Cardiac muscle cell (in vitro differentiated cells and primary cell): ENCODE measurements at regions not wholly inside any gene's neighbourhood (a gene's known extent, or its start where the extent isn't known, plus 50 kb on each side); places are given as distances from the start of the nearest gene placed in this dataset.

Source experiments
- DNase-seq, 2 donors: peaks; one replicate each; pipeline versions ENCODE4 v3.0.0 to v3.0.0-alpha.2; 2010 to 2017; ENCODE audit warnings: low read depth in 1 of 2, low spot score in 1 of 2
- H3K27ac ChIP-seq: fragments of 200-600 bp; sonication (generic); 2 replicates; pipeline ENCODE4 v1.5.1; 2016
- H3K27me3 ChIP-seq: fragments of 200-600 bp; sonication (generic); 2 replicates; pipeline ENCODE4 v1.6.0; 2016; ENCODE audit warnings: control low read depth
- H3K36me3 ChIP-seq: fragments of 200-600 bp; sonication (generic); 2 replicates; pipeline ENCODE4 v1.5.1; 2016; ENCODE audit warnings: control low read depth
- H3K4me1 ChIP-seq: fragments of 200-600 bp; sonication (generic); 2 replicates; pipeline ENCODE4 v1.8.1; 2017; ENCODE audit warnings: low read depth, mild to moderate bottlenecking, mixed run types
- H3K4me3 ChIP-seq: fragments of 200-600 bp; sonication (generic); 2 replicates; pipeline ENCODE4 v1.5.1; 2016; ENCODE audit warnings: mild to moderate bottlenecking
- H3K9me3 ChIP-seq: fragments of 200-600 bp; sonication (generic); 2 replicates; pipeline ENCODE4 v1.5.1; 2017; ENCODE audit warnings: low read depth, mild to moderate bottlenecking, control low read depth
- TF ChIP-seq, protein P1 (sequence below): IDR thresholded peaks from 2 replicates; pipeline ENCODE4 v1.5.1; 2012; ENCODE audit warnings: low read depth, mild to moderate bottlenecking, low read length

DNA sequence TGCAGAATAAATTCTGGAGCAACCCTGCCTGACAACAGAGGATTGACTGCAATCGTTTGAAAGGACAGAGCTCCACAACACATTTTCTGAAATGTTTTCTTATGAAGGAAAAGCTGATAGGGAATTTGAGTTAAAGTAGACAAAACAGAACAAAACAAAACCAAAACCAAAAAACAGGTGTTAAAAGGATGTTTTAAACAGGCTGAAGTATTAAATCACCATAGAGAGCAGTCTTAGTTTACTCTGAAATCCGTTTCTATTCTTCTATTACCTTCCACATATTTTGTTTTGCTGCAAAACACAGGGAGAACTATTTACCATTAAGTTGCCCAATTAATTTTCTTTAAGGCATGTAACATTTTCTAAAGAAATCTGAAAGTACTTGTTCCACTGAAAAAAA lies 93.4 kb upstream of the MLIP start:
- no peak overlapping the region for H3K4me3 ChIP-seq
- TF ChIP-seq, protein P1, sequence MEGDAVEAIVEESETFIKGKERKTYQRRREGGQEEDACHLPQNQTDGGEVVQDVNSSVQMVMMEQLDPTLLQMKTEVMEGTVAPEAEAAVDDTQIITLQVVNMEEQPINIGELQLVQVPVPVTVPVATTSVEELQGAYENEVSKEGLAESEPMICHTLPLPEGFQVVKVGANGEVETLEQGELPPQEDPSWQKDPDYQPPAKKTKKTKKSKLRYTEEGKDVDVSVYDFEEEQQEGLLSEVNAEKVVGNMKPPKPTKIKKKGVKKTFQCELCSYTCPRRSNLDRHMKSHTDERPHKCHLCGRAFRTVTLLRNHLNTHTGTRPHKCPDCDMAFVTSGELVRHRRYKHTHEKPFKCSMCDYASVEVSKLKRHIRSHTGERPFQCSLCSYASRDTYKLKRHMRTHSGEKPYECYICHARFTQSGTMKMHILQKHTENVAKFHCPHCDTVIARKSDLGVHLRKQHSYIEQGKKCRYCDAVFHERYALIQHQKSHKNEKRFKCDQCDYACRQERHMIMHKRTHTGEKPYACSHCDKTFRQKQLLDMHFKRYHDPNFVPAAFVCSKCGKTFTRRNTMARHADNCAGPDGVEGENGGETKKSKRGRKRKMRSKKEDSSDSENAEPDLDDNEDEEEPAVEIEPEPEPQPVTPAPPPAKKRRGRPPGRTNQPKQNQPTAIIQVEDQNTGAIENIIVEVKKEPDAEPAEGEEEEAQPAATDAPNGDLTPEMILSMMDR, result no peak
- H3K36me3 ChIP-seq, result no peaks in the 10 kb centered on the region
- no peak for DNase-seq
- H3K27me3 ChIP-seq, result no peaks in the 10 kb centered on the region
- no peaks in the 10 kb centered on the region for H3K9me3 ChIP-seq
- H3K4me1 ChIP-seq, result peaks cover 43% of the 10 kb centered on the region
- peak overlapping the region; percentile 96 for H3K27ac ChIP-seq

DNA sequence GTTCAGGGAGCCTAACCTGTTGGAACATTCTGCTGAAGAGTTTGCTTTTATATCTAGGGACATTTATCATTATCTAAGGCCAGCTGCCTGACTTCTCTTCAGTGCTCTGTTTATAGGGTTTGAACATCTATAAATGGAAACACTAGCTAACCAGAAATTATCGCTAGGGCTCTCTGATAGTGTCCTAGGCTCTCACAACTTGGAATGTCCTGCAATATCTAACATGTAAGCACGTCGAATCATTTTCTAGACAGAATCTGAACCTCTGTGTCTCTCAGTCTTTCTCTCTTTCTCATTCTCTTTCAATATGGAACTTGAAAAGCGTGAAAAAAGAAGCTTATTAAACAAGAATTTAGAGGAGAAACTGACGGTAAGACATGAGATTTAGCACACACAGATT lies 92.5 kb upstream of the MLIP start:
- Histone ChIP-seq H3K4me3 (peak overlapping the region; percentile 33), H3K27ac (peak overlapping the region; percentile 96)
- TF ChIP-seq, protein P1, result no peak

DNA sequence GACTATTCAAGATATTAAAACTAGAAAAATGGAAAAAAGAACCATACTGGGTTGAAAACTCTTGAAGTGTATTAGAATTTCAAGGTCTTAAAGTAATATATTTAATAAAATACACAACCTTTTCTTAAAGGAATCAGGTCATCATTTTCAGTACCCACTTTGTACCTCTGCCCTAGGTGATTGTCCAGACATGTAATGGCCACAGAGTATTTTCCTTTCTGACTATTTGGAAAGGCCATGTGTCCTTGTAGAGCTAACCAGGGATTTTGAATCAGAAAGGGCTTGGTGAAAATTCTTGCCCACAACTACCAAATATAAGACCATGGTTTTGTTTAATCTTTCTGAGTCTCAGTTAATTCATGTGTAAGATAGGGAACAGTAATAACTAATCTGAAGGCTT lies 91.4 kb upstream of the MLIP start:
- TF ChIP-seq, protein P1, result no peak
- DNase-seq, result no peak
- H3K9me3 ChIP-seq, result no peaks in the 10 kb centered on the region
- H3K27ac ChIP-seq, result peak overlapping the region; percentile 96
- H3K4me1 ChIP-seq, result peaks cover 43% of the 10 kb centered on the region
- no peaks in the 10 kb centered on the region for H3K27me3 ChIP-seq
- H3K36me3 ChIP-seq, result no peaks in the 10 kb centered on the region
- H3K4me3 ChIP-seq, result peak overlapping the region; percentile 33

More for the DNA sequence above, 92.5 kb upstream of the MLIP start:
- Histone ChIP-seq H3K36me3 (no peaks in the 10 kb centered on the region), H3K9me3 (no peaks in the 10 kb centered on the region), H3K27me3 (no peaks in the 10 kb centered on the region), H3K4me1 (peaks cover 43% of the 10 kb centered on the region)
- DNase-seq, result peak in 1 of 2 donors; percentile 67

DNA sequence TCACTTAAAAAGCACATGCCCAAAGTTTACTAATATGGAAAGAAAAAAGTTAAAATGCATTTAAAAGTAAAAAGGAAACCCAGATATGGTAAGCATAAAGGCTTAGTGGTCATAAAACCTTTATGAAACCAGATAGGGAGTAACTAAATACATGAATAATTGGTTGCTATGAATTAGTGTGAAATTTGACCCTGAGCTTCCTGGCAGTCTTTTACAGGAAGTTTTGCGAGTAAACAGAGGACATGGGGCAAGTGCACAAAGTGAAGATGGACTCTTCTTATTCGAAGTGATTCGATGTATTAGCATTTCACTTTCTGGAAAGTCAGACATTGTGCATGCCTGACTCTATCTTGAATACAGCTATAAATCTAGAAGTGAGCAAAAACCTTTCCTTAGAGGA lies 90.9 kb upstream of the MLIP start:
- Histone ChIP-seq H3K9me3 (no peaks in the 10 kb centered on the region), H3K4me3 (peak overlapping the region; percentile 33), H3K27ac (no peak overlapping the region), H3K4me1 (peaks cover 43% of the 10 kb centered on the region), H3K27me3 (no peaks in the 10 kb centered on the region), H3K36me3 (no peaks in the 10 kb centered on the region)
- TF ChIP-seq, protein P1, result no peak
- DNase-seq, result no peak

DNA sequence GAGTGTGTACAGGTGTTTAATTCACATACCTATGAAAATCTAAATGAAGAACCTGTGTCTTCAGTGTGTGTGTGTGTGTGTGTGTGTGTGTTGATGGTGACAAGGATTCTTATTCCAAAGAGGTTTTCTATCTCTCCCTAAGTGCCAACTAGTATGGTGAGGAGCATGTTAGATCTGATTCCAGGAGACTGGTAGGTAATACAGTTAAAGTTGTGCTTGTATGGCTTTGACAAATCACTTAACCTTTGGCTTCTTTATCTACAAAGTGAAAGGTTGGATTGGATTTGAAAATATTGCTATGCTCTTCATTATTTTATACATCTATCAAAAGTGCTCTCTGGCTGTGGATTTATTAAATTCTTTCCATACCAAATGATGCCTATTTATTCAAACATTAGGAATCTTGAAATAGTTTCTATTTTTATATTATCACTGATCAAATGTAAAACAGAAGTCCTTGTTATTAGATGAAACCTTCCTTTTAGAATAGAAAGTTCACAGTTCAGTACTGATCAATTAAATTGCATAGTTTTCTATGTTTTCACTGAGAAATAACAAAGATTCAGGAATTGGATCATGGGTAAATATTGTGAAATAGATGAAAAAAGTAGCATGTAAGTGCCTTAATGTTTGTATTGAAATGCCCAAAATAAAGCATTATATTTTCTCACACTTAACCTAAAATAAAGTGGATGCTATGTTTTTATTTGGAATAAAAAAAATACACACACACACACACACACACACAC lies 84.4 kb upstream of the MLIP start:
- TF ChIP-seq, protein P1, result no peak
- no peak overlapping the region for H3K4me3 ChIP-seq
- H3K27ac ChIP-seq, result peak overlapping the region; percentile 73
- H3K36me3 ChIP-seq, result no peaks in the 10 kb centered on the region
- H3K9me3 ChIP-seq, result no peaks in the 10 kb centered on the region
- peaks cover 40% of the 10 kb centered on the region for H3K4me1 ChIP-seq
- no peaks in the 10 kb centered on the region for H3K27me3 ChIP-seq
- DNase-seq, result peak in 1 of 2 donors; percentile 15
